Hepatocyte (in vitro differentiated cells): ENCODE measurements at regions not wholly inside any gene's neighbourhood (a gene's known extent, or its start where the extent isn't known, plus 50 kb on each side); places are given as distances from the start of the nearest gene placed in this dataset.
"Not testable (repeated sequence)": the region's sequence is repeated elsewhere in the genome, so short reads cannot be mapped to it uniquely, and the experiment has no call there.

ENCODE experiments used
- EZH2 ChIP-seq: fragments of 200-600 bp; sonication (generic); IDR thresholded peaks from 2 replicates; pipeline ENCODE4 v1.6.1; 2016; ENCODE audit warnings: antibody characterized with exemption, mild to moderate bottlenecking, borderline replicate concordance
- EZH2phosphoT487 ChIP-seq: fragments of 200-600 bp; sonication (generic); IDR thresholded peaks from one replicate; pipeline ENCODE4 v1.6.1; 2018; ENCODE audit warnings: antibody characterized with exemption, mild to moderate bottlenecking, low read depth, moderate library complexity; ENCODE audit not compliant: unreplicated experiment, severe bottlenecking
- TF ChIP-seq, protein P1 (sequence below): fragments of 200-600 bp; sonication (generic); IDR thresholded peaks from 2 replicates; pipeline ENCODE4 v1.5.1; 2016; ENCODE audit warnings: antibody characterized with exemption, mild to moderate bottlenecking; ENCODE audit not compliant: poor library complexity

DNA sequence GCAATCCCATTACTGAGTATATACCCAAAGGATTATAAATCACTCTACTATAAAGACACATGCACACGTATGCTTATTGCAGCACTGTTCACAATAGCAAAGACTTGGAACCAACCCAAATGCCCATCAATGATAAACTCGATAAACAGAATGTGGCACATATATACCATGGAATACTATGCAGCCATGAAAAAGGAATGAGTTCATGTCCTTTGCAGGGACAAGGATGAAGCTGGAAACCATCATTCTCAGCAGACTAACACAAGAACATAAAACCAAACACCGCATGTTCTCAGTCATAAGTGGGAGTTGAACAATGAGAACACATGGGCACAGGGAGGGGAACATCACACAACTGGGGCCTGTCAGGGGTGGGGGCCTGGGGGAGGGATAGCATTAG lies 532.8 kb upstream of the AMOT start:
- TF ChIP-seq, protein P1, sequence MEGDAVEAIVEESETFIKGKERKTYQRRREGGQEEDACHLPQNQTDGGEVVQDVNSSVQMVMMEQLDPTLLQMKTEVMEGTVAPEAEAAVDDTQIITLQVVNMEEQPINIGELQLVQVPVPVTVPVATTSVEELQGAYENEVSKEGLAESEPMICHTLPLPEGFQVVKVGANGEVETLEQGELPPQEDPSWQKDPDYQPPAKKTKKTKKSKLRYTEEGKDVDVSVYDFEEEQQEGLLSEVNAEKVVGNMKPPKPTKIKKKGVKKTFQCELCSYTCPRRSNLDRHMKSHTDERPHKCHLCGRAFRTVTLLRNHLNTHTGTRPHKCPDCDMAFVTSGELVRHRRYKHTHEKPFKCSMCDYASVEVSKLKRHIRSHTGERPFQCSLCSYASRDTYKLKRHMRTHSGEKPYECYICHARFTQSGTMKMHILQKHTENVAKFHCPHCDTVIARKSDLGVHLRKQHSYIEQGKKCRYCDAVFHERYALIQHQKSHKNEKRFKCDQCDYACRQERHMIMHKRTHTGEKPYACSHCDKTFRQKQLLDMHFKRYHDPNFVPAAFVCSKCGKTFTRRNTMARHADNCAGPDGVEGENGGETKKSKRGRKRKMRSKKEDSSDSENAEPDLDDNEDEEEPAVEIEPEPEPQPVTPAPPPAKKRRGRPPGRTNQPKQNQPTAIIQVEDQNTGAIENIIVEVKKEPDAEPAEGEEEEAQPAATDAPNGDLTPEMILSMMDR = not testable (repeated sequence)
- TF ChIP-seq EZH2, EZH2phosphoT487: not testable (repeated sequence)
